ENCODE measurements at regions not wholly inside any gene's neighbourhood (a gene's known extent, or its start where the extent isn't known, plus 50 kb on each side); places are given as distances from the start of the nearest gene placed in this dataset.

DNA sequence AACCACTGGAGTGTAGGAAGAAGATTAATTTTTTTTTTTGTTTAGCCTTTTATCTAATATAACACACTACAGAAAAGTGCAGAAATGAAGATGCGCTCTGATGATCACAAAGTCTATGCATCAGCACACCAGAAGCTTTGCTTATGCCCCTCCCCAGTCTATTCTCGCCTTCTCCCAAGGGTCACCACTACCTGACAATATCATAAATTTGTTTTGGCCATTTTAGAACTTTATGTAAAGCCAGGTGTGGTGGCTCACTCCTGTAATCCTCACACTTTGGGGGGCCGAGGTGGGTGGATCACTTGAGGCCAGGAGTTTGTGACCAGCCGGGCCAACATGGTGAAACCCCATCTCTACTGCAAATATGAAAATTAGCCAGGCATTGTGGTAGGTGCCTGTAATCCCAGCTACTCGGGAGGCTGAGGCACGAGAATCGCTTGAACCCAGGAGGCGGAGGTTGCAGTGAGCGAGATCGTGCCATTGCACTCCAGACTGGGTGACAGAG, 231.3 kb downstream of the FOXD2 start:
- DNase-seq (ENCODE audit: extremely low read depth, insufficient read length): no peak
- no peaks in the 10 kb centered on the region for H3K36me3 ChIP-seq (ENCODE audit: control insufficient read depth, insufficient read depth, low read length)
- H3K27me3 ChIP-seq (replicated peaks; ENCODE audit: control insufficient read depth, insufficient read depth, low read length): no peaks in the 10 kb centered on the region
- no peak overlapping the region for H3K4me3 ChIP-seq (replicated peaks; ENCODE audit: low read depth, low read length)
- no peak for TF ChIP-seq CTCF (IDR thresholded peaks at IDR 0.05; ENCODE audit: insufficient read depth, low read length, poor library complexity, severe bottlenecking)

GRCh38 chr1:47672622-47673021, 234.8 kb downstream of the FOXD2 start:
- DNase-seq (ENCODE audit: extremely low read depth, insufficient read length): no peak
- Histone ChIP-seq H3K36me3 (ENCODE audit: control insufficient read depth, insufficient read depth, low read length) (no peaks in the 10 kb centered on the region), H3K27me3 (replicated peaks; ENCODE audit: control insufficient read depth, insufficient read depth, low read length) (no peaks in the 10 kb centered on the region), H3K4me3 (replicated peaks; ENCODE audit: low read depth, low read length) (no peak overlapping the region)
- no peak for TF ChIP-seq CTCF (IDR thresholded peaks at IDR 0.05; ENCODE audit: insufficient read depth, low read length, poor library complexity, severe bottlenecking)

GRCh38 chr1:47674189-47674588, 236.3 kb downstream of the FOXD2 start:
- TF ChIP-seq CTCF (IDR thresholded peaks at IDR 0.05; ENCODE audit: insufficient read depth, low read length, poor library complexity, severe bottlenecking): no peak
- no peak for DNase-seq (ENCODE audit: extremely low read depth, insufficient read length)
- Histone ChIP-seq H3K27me3 (replicated peaks; ENCODE audit: control insufficient read depth, insufficient read depth, low read length) (no peaks in the 10 kb centered on the region), H3K4me3 (replicated peaks; ENCODE audit: low read depth, low read length) (no peak overlapping the region), H3K36me3 (ENCODE audit: control insufficient read depth, insufficient read depth, low read length) (no peaks in the 10 kb centered on the region)

DNA sequence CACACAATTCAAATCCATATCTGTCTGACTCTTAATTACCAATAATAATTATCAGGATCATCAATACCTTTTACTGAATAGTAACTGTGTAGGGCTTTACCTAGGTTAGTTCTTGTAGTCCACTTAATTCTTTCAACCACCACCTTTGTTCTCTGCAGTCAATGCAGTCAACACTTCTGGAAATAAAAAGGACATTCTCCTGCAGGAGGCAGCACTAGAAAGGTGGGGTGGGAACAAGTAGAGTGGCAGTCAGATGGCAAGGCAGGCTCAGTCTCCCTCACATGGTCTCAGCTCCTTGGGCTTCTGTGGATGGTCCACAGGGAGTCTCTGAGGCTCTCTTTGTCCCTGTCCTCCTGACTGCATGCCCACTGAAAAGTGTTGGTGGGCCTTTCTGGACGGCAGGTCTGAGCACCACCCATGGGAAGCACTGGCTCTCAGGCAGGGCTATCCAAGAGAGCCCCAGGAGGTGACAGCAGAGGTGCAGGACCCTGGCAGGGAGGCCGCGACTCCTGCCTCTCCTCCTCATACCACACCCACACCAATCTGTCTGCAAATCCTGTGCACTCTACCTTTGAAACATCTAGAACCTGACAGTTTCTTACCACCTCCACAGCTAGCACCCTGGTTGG, 237.3 kb downstream of the FOXD2 start:
- DNase-seq (ENCODE audit: extremely low read depth, insufficient read length): no peak
- TF ChIP-seq CTCF (IDR thresholded peaks at IDR 0.05; ENCODE audit: insufficient read depth, low read length, poor library complexity, severe bottlenecking): no peak
- Histone ChIP-seq H3K27me3 (replicated peaks; ENCODE audit: control insufficient read depth, insufficient read depth, low read length) (no peaks in the 10 kb centered on the region), H3K36me3 (ENCODE audit: control insufficient read depth, insufficient read depth, low read length) (no peaks in the 10 kb centered on the region), H3K4me3 (replicated peaks; ENCODE audit: low read depth, low read length) (no peak overlapping the region)

DNA sequence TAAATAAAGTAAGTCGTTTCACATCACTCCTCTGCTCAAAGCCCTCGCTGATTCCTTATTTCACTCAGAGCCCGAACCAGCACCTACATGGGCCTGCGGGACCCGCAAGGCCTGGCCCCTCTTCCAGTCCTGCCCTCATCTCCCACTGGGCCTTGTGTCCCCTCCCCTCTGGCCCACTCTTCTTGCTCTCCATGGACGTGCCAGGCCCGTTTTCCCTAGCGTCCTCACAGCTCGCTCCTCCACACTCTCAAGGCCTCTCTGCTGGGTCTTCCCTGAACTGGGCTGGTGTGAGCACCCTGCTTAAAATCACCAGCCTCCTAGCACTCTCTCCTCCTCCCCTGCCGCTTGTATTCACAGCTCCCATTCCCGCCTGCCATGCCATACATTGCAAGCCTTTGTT, 237.9 kb downstream of the FOXD2 start:
- Histone ChIP-seq H3K27me3 (replicated peaks; ENCODE audit: control insufficient read depth, insufficient read depth, low read length) (no peaks in the 10 kb centered on the region), H3K4me3 (replicated peaks; ENCODE audit: low read depth, low read length) (no peak overlapping the region), H3K36me3 (ENCODE audit: control insufficient read depth, insufficient read depth, low read length) (no peaks in the 10 kb centered on the region)
- TF ChIP-seq CTCF (IDR thresholded peaks at IDR 0.05; ENCODE audit: insufficient read depth, low read length, poor library complexity, severe bottlenecking): no peak
- DNase-seq (ENCODE audit: extremely low read depth, insufficient read length): no peak
